SK-N-SH treated with all-trans-retinoic acid at 6 μM for 48 hours (cell line): ENCODE measurements at regions not wholly inside any gene's neighbourhood (a gene's known extent, or its start where the extent isn't known, plus 50 kb on each side); places are given as distances from the start of the nearest gene placed in this dataset.

Experiments used
- ATAC-seq: fragments of 200-7000 bp; cut with Tn5 transposase; 3 replicates; pipeline ENCODE4 v1.9.1; 2020; ENCODE audit warnings: mild to moderate bottlenecking, moderate library complexity
- ARNTL ChIP-seq: fragments of 450-650 bp; formaldehyde crosslinking; IDR thresholded peaks from 2 replicates; pipeline ENCODE4 v1.5.0; 2020; ENCODE audit warnings: low read depth, mild to moderate bottlenecking, moderate library complexity, borderline replicate concordance
- BACH2 ChIP-seq: fragments of 250-450 bp; sonication (Bioruptor Pico); IDR thresholded peaks from 2 replicates; pipeline ENCODE4 v1.9.0; 2021; ENCODE audit warnings: mild to moderate bottlenecking, borderline replicate concordance
- CSRNP3 ChIP-seq: fragments of 250-450 bp; sonication (Bioruptor Pico); IDR thresholded peaks from 2 replicates; pipeline ENCODE4 v1.5.1; 2021; ENCODE audit warnings: mild to moderate bottlenecking, moderate library complexity
- ESRRG ChIP-seq: fragments of 250-450 bp; sonication (Bioruptor Pico); IDR thresholded peaks from 2 replicates; pipeline ENCODE4 v1.6.1; 2021; ENCODE audit warnings: mild to moderate bottlenecking
- GLIS3 ChIP-seq: fragments of 250-450 bp; sonication (Bioruptor Pico); IDR thresholded peaks from 2 replicates; pipeline ENCODE4 v1.5.0; 2020; ENCODE audit warnings: mild to moderate bottlenecking, moderate library complexity
- OSR1 ChIP-seq: fragments of 250-450 bp; sonication (Bioruptor Pico); IDR thresholded peaks from 2 replicates; pipeline ENCODE4 v1.8.0; 2022; ENCODE audit warnings: moderate library complexity, mild to moderate bottlenecking, inconsistent platforms
- PATZ1 ChIP-seq: fragments of 250-450 bp; sonication (Bioruptor Pico); IDR thresholded peaks from 2 replicates; pipeline ENCODE4 v1.8.0; 2020; ENCODE audit warnings: mild to moderate bottlenecking, moderate library complexity, borderline replicate concordance
- POU6F1 ChIP-seq: fragments of 250-450 bp; sonication (Bioruptor Pico); IDR thresholded peaks from 2 replicates; pipeline ENCODE4 v1.8.0; 2021; ENCODE audit warnings: low read depth, mild to moderate bottlenecking, moderate library complexity, borderline replicate concordance
- PPARA ChIP-seq: fragments of 250-450 bp; sonication (Bioruptor Pico); IDR thresholded peaks from 2 replicates; pipeline ENCODE4 v1.5.0; 2020; ENCODE audit warnings: mild to moderate bottlenecking, borderline replicate concordance
- RARB ChIP-seq: fragments of 250-450 bp; sonication (Bioruptor Pico); IDR thresholded peaks from 2 replicates; pipeline ENCODE4 v1.8.0; 2021; ENCODE audit warnings: mild to moderate bottlenecking, moderate library complexity
- TCF4 ChIP-seq: fragments of 250-450 bp; sonication (Bioruptor Pico); IDR thresholded peaks from 2 replicates; pipeline ENCODE4 v1.8.0; 2021; ENCODE audit warnings: mild to moderate bottlenecking, moderate library complexity, borderline replicate concordance
- TOX ChIP-seq: fragments of 250-450 bp; sonication (Bioruptor Pico); IDR thresholded peaks from 2 replicates; pipeline ENCODE4 v1.8.0; 2021; ENCODE audit warnings: mild to moderate bottlenecking, moderate library complexity, borderline replicate concordance
- ZC3H10 ChIP-seq: fragments of 250-450 bp; sonication (Bioruptor Pico); IDR thresholded peaks from 2 replicates; pipeline ENCODE4 v1.5.1; 2021; ENCODE audit warnings: mild to moderate bottlenecking, moderate library complexity
- ZFP3 ChIP-seq: fragments of 250-450 bp; sonication (Bioruptor Pico); IDR thresholded peaks from 2 replicates; pipeline ENCODE4 v1.5.0; 2020; ENCODE audit warnings: mild to moderate bottlenecking, moderate library complexity
- ZFP30 ChIP-seq: fragments of 450-650 bp; formaldehyde crosslinking; IDR thresholded peaks from 2 replicates; pipeline ENCODE4 v1.5.0; 2022; ENCODE audit warnings: mild to moderate bottlenecking, moderate library complexity
- ZNF565 ChIP-seq: fragments of 450-650 bp; formaldehyde crosslinking; conservative IDR thresholded peaks from 2 replicates; pipeline ENCODE4 v1.5.0; 2020; ENCODE audit warnings: low read depth, mild to moderate bottlenecking, moderate library complexity
- ZNF70 ChIP-seq: fragments of 450-650 bp; formaldehyde crosslinking; IDR thresholded peaks from 2 replicates; pipeline ENCODE4 v1.5.0; 2020; ENCODE audit warnings: mild to moderate bottlenecking, moderate library complexity
- ZNF8 ChIP-seq: fragments of 450-650 bp; formaldehyde crosslinking; IDR thresholded peaks from 2 replicates; pipeline ENCODE4 v1.5.0; 2020; ENCODE audit warnings: mild to moderate bottlenecking, moderate library complexity
- TF ChIP-seq, protein P1 (sequence below): fragments of 250-450 bp; sonication (Bioruptor Pico); IDR thresholded peaks from 2 replicates; pipeline ENCODE4 v1.5.0; 2020; ENCODE audit warnings: mild to moderate bottlenecking, moderate library complexity
- TF ChIP-seq, protein P2 (sequence below): fragments of 250-450 bp; sonication (Bioruptor Pico); IDR thresholded peaks from 2 replicates; pipeline ENCODE4 v1.5.1; 2020; ENCODE audit warnings: low read depth, mild to moderate bottlenecking, moderate library complexity

GRCh38 chr1:81662913-81663526 lies 137.7 kb upstream of the ADGRL2 start:
- no peak for TF ChIP-seq ZC3H10 (CRISPR knock-in tag)
- TF ChIP-seq, protein P1, sequence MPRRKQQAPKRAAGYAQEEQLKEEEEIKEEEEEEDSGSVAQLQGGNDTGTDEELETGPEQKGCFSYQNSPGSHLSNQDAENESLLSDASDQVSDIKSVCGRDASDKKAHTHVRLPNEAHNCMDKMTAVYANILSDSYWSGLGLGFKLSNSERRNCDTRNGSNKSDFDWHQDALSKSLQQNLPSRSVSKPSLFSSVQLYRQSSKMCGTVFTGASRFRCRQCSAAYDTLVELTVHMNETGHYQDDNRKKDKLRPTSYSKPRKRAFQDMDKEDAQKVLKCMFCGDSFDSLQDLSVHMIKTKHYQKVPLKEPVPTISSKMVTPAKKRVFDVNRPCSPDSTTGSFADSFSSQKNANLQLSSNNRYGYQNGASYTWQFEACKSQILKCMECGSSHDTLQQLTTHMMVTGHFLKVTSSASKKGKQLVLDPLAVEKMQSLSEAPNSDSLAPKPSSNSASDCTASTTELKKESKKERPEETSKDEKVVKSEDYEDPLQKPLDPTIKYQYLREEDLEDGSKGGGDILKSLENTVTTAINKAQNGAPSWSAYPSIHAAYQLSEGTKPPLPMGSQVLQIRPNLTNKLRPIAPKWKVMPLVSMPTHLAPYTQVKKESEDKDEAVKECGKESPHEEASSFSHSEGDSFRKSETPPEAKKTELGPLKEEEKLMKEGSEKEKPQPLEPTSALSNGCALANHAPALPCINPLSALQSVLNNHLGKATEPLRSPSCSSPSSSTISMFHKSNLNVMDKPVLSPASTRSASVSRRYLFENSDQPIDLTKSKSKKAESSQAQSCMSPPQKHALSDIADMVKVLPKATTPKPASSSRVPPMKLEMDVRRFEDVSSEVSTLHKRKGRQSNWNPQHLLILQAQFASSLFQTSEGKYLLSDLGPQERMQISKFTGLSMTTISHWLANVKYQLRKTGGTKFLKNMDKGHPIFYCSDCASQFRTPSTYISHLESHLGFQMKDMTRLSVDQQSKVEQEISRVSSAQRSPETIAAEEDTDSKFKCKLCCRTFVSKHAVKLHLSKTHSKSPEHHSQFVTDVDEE (CRISPR knock-in tag): no peak
- no peak for TF ChIP-seq OSR1
- no peak for TF ChIP-seq ZFP3 (CRISPR knock-in tag)
- TF ChIP-seq, protein P2, sequence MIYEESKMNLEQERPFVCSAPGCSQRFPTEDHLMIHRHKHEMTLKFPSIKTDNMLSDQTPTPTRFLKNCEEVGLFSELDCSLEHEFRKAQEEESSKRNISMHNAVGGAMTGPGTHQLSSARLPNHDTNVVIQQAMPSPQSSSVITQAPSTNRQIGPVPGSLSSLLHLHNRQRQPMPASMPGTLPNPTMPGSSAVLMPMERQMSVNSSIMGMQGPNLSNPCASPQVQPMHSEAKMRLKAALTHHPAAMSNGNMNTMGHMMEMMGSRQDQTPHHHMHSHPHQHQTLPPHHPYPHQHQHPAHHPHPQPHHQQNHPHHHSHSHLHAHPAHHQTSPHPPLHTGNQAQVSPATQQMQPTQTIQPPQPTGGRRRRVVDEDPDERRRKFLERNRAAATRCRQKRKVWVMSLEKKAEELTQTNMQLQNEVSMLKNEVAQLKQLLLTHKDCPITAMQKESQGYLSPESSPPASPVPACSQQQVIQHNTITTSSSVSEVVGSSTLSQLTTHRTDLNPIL: no peak
- TF ChIP-seq PATZ1 (CRISPR knock-in tag): no peak
- TF ChIP-seq, all 23 proteins: peak for 0
- ATAC-seq: no peak

DNA sequence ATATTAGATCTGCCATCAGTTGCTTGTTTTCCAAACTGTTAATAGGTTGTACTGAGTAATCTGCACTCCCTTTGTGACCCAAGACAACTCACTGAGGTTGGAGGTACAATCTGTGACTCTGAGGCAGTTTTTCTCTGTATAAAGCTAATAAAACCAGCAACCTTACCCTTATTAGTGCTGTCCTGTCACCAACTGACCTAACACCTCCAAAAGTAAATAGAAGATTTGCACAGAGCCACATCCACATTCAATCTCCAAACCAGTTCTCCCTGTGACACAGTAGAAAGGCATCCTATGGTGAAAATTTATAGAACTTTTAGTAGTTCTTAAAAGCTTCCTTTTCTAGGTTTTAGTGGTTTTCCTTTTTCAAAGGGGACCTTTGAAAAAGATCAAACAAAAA lies 140.4 kb upstream of the ADGRL2 start:
- ATAC-seq: no peak

More for the DNA sequence above, 140.4 kb upstream of the ADGRL2 start:
- TF ChIP-seq TOX (CRISPR knock-in tag) (no peak), BACH2 (CRISPR knock-in tag) (no peak), ZNF8 (CRISPR knock-in tag) (no peak), ZNF70 (CRISPR knock-in tag) (no peak), GLIS3 (no peak), PATZ1 (CRISPR knock-in tag) (no peak), TCF4 (CRISPR knock-in tag) (no peak), ZNF565 (CRISPR knock-in tag) (no peak), CSRNP3 (no peak), ZC3H10 (CRISPR knock-in tag) (no peak), OSR1 (no peak), ESRRG (CRISPR knock-in tag) (no peak), RARB (CRISPR knock-in tag) (no peak), POU6F1 (CRISPR knock-in tag) (no peak), PPARA (CRISPR knock-in tag) (no peak), ZFP30 (CRISPR knock-in tag) (no peak), ARNTL (CRISPR knock-in tag) (no peak)
- TF ChIP-seq, protein P1 (CRISPR knock-in tag): no peak
